ENCODE measurements at regions not wholly inside any gene's neighbourhood (a gene's known extent, or its start where the extent isn't known, plus 50 kb on each side); places are given as distances from the start of the nearest gene placed in this dataset.
A peak's percentile ranks its signal among the peaks of the same experiment; 100 is the strongest.

GRCh38 chr10:63717027-63717715 is 196.0 kb downstream of the REEP3 start:
- H4K8ac ChIP-seq (ENCODE audit: low read depth, low read length): no peak overlapping the region
- H2BK5ac ChIP-seq (ENCODE audit: low read length): no peak overlapping the region
- H2BK15ac ChIP-seq (replicated peaks; ENCODE audit: low read depth): no peak overlapping the region
- H3K18ac ChIP-seq (ENCODE audit: low read length): peak overlapping the region; percentile 19
- peaks cover 9% of the 10 kb centered on the region for H3K4me1 ChIP-seq (ENCODE audit: control insufficient read depth, low read depth, low read length)
- no peak overlapping the region for H3K4ac ChIP-seq (ENCODE audit: low read depth, low read length)
- no peak overlapping the region for H3K9ac ChIP-seq (ENCODE audit: low read length)
- H3K79me2 ChIP-seq (ENCODE audit: control insufficient read depth, insufficient read depth, low read length): no peaks in the 10 kb centered on the region
- H3K79me1 ChIP-seq (ENCODE audit: low read length): no peaks in the 10 kb centered on the region
- no peak overlapping the region for H3K4me3 ChIP-seq (ENCODE audit: low read length)
- H2BK120ac ChIP-seq (ENCODE audit: low read depth, low read length): peak overlapping the region; percentile 18
- H3K4me2 ChIP-seq (ENCODE audit: low read length): no peak overlapping the region
- DNase-seq: no peak
- no peaks in the 10 kb centered on the region for H3K27me3 ChIP-seq (ENCODE audit: insufficient read depth, low read length, poor library complexity)
- no peak overlapping the region for H3K27ac ChIP-seq (ENCODE audit: low read depth, low read length)
- H4K5ac ChIP-seq (ENCODE audit: low read length): no peak overlapping the region
- H3K56ac ChIP-seq (ENCODE audit: low read length): no peak overlapping the region
- no CpG with 5 or more reads among the region's 11 CpGs for WGBS (ENCODE audit: extremely low coverage, insufficient coverage, low lambda C conversion rate)
- no peak overlapping the region for H2AK5ac ChIP-seq (ENCODE audit: low read length)
- no peak overlapping the region for H3K23ac ChIP-seq (ENCODE audit: low read length)
- H3K36me3 ChIP-seq (ENCODE audit: control insufficient read depth, insufficient read depth, low read length): no peaks in the 10 kb centered on the region

- Histone ChIP-seq H3K4me2 (ENCODE audit: low read length) (no peak overlapping the region), H3K23ac (ENCODE audit: low read length) (no peak overlapping the region), H2BK15ac (replicated peaks; ENCODE audit: low read depth) (peak overlapping the region; percentile 66), H3K9ac (ENCODE audit: low read length) (no peak overlapping the region), H3K36me3 (ENCODE audit: control insufficient read depth, insufficient read depth, low read length) (no peaks in the 10 kb centered on the region), H2BK5ac (ENCODE audit: low read length) (no peak overlapping the region), H3K79me1 (ENCODE audit: low read length) (no peaks in the 10 kb centered on the region), H2AK5ac (ENCODE audit: low read length) (no peak overlapping the region), H3K4me3 (ENCODE audit: low read length) (no peak overlapping the region), H2BK120ac (ENCODE audit: low read depth, low read length) (peak overlapping the region; percentile 2), H3K27ac (ENCODE audit: low read depth, low read length) (no peak overlapping the region), H4K8ac (ENCODE audit: low read depth, low read length) (no peak overlapping the region), H3K79me2 (ENCODE audit: control insufficient read depth, insufficient read depth, low read length) (no peaks in the 10 kb centered on the region), H3K18ac (ENCODE audit: low read length) (peak overlapping the region; percentile 15), H3K27me3 (ENCODE audit: insufficient read depth, low read length, poor library complexity) (no peaks in the 10 kb centered on the region), H3K4ac (ENCODE audit: low read depth, low read length) (no peak overlapping the region), H3K56ac (ENCODE audit: low read length) (no peak overlapping the region), H4K5ac (ENCODE audit: low read length) (no peak overlapping the region), H3K4me1 (ENCODE audit: control insufficient read depth, low read depth, low read length) (peaks cover 3% of the 10 kb centered on the region)
- DNase-seq: no peak
- WGBS (ENCODE audit: extremely low coverage, insufficient coverage, low lambda C conversion rate): no CpG with 5 or more reads among the region's 4 CpGs
These were observed 196.8 kb downstream of the REEP3 start for GRCh38 chr10:63718006-63718405.

GRCh38 chr10:63718421-63718820 is 197.2 kb downstream of the REEP3 start:
- DNase-seq: no peak
- Histone ChIP-seq H3K9ac (ENCODE audit: low read length) (no peak overlapping the region), H3K23ac (ENCODE audit: low read length) (no peak overlapping the region), H3K4me2 (ENCODE audit: low read length) (no peak overlapping the region), H3K18ac (ENCODE audit: low read length) (no peak overlapping the region), H2BK5ac (ENCODE audit: low read length) (no peak overlapping the region), H2BK15ac (replicated peaks; ENCODE audit: low read depth) (peak overlapping the region; percentile 66), H3K79me1 (ENCODE audit: low read length) (no peaks in the 10 kb centered on the region), H3K4ac (ENCODE audit: low read depth, low read length) (no peak overlapping the region), H4K5ac (ENCODE audit: low read length) (no peak overlapping the region), H3K4me1 (ENCODE audit: control insufficient read depth, low read depth, low read length) (peaks cover 3% of the 10 kb centered on the region), H3K4me3 (ENCODE audit: low read length) (no peak overlapping the region), H2AK5ac (ENCODE audit: low read length) (no peak overlapping the region), H4K8ac (ENCODE audit: low read depth, low read length) (no peak overlapping the region), H3K56ac (ENCODE audit: low read length) (peak overlapping the region; percentile 1), H3K79me2 (ENCODE audit: control insufficient read depth, insufficient read depth, low read length) (no peaks in the 10 kb centered on the region), H3K27me3 (ENCODE audit: insufficient read depth, low read length, poor library complexity) (no peaks in the 10 kb centered on the region), H3K36me3 (ENCODE audit: control insufficient read depth, insufficient read depth, low read length) (no peaks in the 10 kb centered on the region), H3K27ac (ENCODE audit: low read depth, low read length) (no peak overlapping the region), H2BK120ac (ENCODE audit: low read depth, low read length) (no peak overlapping the region)
- WGBS (ENCODE audit: extremely low coverage, insufficient coverage, low lambda C conversion rate): no CpG with 5 or more reads among the region's 7 CpGs

- H2AK5ac ChIP-seq (ENCODE audit: low read length): no peak overlapping the region
- no peak overlapping the region for H2BK5ac ChIP-seq (ENCODE audit: low read length)
- no peak overlapping the region for H4K5ac ChIP-seq (ENCODE audit: low read length)
- H3K27me3 ChIP-seq (ENCODE audit: insufficient read depth, low read length, poor library complexity): no peaks in the 10 kb centered on the region
- no peak overlapping the region for H3K18ac ChIP-seq (ENCODE audit: low read length)
- H4K8ac ChIP-seq (ENCODE audit: low read depth, low read length): no peak overlapping the region
- H3K79me2 ChIP-seq (ENCODE audit: control insufficient read depth, insufficient read depth, low read length): no peaks in the 10 kb centered on the region
- H3K79me1 ChIP-seq (ENCODE audit: low read length): no peaks in the 10 kb centered on the region
- no peak overlapping the region for H3K56ac ChIP-seq (ENCODE audit: low read length)
- no CpG with 5 or more reads among the region's 4 CpGs for WGBS (ENCODE audit: extremely low coverage, insufficient coverage, low lambda C conversion rate)
- no peak overlapping the region for H2BK120ac ChIP-seq (ENCODE audit: low read depth, low read length)
- no peak overlapping the region for H3K23ac ChIP-seq (ENCODE audit: low read length)
- H3K4me1 ChIP-seq (ENCODE audit: control insufficient read depth, low read depth, low read length): no peaks in the 10 kb centered on the region
- H3K27ac ChIP-seq (ENCODE audit: low read depth, low read length): no peak overlapping the region
- H3K4ac ChIP-seq (ENCODE audit: low read depth, low read length): no peak overlapping the region
- no peak overlapping the region for H3K9ac ChIP-seq (ENCODE audit: low read length)
- H3K4me2 ChIP-seq (ENCODE audit: low read length): no peak overlapping the region
- H3K4me3 ChIP-seq (ENCODE audit: low read length): no peak overlapping the region
- no peaks in the 10 kb centered on the region for H3K36me3 ChIP-seq (ENCODE audit: control insufficient read depth, insufficient read depth, low read length)
- H2BK15ac ChIP-seq (replicated peaks; ENCODE audit: low read depth): no peak overlapping the region
- no peak for DNase-seq
These were observed 198.1 kb downstream of the REEP3 start for GRCh38 chr10:63719226-63719856.

- H3K4me3 ChIP-seq (ENCODE audit: low read length): no peak overlapping the region
These were observed 198.9 kb downstream of the REEP3 start for GRCh38 chr10:63720072-63720537.

More at GRCh38 chr10:63720072-63720537, 198.9 kb downstream of the REEP3 start:
- no peak overlapping the region for H3K9ac ChIP-seq (ENCODE audit: low read length)
- H3K79me2 ChIP-seq (ENCODE audit: control insufficient read depth, insufficient read depth, low read length): no peaks in the 10 kb centered on the region
- H2BK120ac ChIP-seq (ENCODE audit: low read depth, low read length): no peak overlapping the region
- H4K5ac ChIP-seq (ENCODE audit: low read length): no peak overlapping the region
- no peak overlapping the region for H2AK5ac ChIP-seq (ENCODE audit: low read length)
- no peak overlapping the region for H3K56ac ChIP-seq (ENCODE audit: low read length)
- no peaks in the 10 kb centered on the region for H3K4me1 ChIP-seq (ENCODE audit: control insufficient read depth, low read depth, low read length)
- no peak overlapping the region for H3K23ac ChIP-seq (ENCODE audit: low read length)
- no CpG with 5 or more reads among the region's 6 CpGs for whole genome bisulfite sequencing (ENCODE audit: extremely low coverage, insufficient coverage, low lambda C conversion rate)
- H2BK15ac ChIP-seq (replicated peaks; ENCODE audit: low read depth): no peak overlapping the region
- no peak overlapping the region for H3K4me2 ChIP-seq (ENCODE audit: low read length)
- no peak overlapping the region for H3K18ac ChIP-seq (ENCODE audit: low read length)
- H3K27me3 ChIP-seq (ENCODE audit: insufficient read depth, low read length, poor library complexity): no peaks in the 10 kb centered on the region
- H3K27ac ChIP-seq (ENCODE audit: low read depth, low read length): no peak overlapping the region
- H4K8ac ChIP-seq (ENCODE audit: low read depth, low read length): no peak overlapping the region
- no peak overlapping the region for H3K4ac ChIP-seq (ENCODE audit: low read depth, low read length)
- DNase-seq: peak; percentile 82
- no peak overlapping the region for H2BK5ac ChIP-seq (ENCODE audit: low read length)
- H3K79me1 ChIP-seq (ENCODE audit: low read length): no peaks in the 10 kb centered on the region
- H3K36me3 ChIP-seq (ENCODE audit: control insufficient read depth, insufficient read depth, low read length): no peaks in the 10 kb centered on the region

All from mesendoderm (in vitro differentiated cells).